ENCODE measurements at regions not wholly inside any gene's neighbourhood (a gene's known extent, or its start where the extent isn't known, plus 50 kb on each side); places are given as distances from the start of the nearest gene placed in this dataset.
"Not testable (repeated sequence)": the region's sequence is repeated elsewhere in the genome, so short reads cannot be mapped to it uniquely, and the experiment has no call there.

DNA sequence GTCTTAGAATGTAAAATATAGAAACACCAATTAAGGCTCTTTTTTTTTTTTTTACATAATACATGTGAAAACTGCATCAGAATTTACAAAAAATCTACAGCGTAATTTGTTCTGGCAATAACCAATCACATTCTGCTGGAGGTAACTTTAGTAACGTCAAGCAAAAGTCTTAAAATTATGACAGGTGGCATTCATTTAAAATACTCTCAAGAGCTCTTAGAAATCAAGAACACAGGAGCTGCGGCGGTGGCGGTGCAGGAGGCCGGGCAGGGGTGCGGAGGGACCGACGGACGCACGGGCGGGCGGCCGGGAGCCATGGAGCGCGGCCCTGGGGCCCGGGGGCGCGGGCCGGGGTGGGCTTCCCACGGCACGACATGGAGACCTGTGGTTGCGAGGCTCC lies 202.4 kb downstream of the USP22 start:
- TF ChIP-seq POLR2A (IDR thresholded peaks at IDR 0.05; ENCODE audit: low read depth, low read length); POLR2AphosphoS5 (IDR thresholded peaks at IDR 0.05; ENCODE audit: low read depth, low read length); TAF1 (IDR thresholded peaks at IDR 0.05; ENCODE audit: borderline replicate concordance, low read depth, low read length): not testable (repeated sequence)
